NCI-H524 treated with DMSO at 0.1 percent for 48 hours (cell line): ENCODE measurements at regions not wholly inside any gene's neighbourhood (a gene's known extent, or its start where the extent isn't known, plus 50 kb on each side); places are given as distances from the start of the nearest gene placed in this dataset.

Source experiments
- DNase-seq: peaks from one replicate; lab custom pipeline; 2025; lab: John Stamatoyannopoulos, UW

DNA sequence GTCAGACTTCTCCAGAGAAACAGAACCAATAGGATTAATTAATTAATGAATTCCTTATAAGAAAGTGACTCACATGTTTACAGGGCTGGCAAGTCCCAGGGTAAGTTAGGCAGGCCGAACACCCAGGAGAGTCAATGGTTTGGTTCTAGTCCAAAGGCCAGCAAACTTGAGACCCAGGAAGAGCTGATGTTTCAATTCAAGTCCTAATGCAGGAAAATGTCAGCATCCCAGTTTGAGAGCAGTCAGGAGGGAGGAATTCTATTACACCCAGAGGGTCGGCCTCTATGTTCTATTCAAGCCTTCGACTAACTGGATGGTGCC lies 466.0 kb downstream of the INSC start:
- no peak for DNase-seq

- DNase-seq = no peak
These were observed 469.4 kb downstream of the INSC start for GRCh38 chr11:15584158-15584557.

DNA sequence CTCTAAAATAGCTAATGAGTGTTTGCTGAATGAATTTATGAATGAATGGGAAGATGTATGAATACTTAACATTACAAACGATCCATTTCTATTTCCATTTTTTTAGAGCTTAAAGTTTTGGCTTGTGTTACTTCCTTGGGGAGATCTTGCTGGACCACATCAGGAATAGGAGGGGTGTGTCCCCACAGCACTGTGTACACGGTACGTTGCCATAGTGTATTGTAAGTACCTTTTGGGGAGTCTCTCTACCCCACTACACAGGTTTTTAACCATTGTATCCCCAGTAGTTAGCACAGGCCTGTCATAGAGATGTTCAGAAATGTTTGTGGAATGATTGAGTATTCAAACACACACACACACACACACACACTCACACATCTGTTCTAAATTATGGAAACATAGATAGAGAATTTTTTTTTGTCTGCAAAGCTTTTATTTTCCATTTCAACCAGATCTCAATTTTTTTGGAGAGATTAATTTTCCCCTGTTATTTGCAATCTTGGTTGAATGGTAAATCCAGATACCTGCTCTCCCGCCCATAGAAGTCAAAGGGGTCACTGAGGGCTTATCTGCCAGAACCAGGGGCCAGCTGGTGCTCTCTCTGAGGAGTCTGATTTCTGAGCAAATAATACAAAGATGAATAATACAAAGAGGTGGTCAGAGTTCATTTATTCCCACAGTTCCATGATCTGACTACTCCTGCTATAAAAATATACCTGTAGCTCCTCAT lies 471.0 kb downstream of the INSC start:
- no peak for DNase-seq

DNA sequence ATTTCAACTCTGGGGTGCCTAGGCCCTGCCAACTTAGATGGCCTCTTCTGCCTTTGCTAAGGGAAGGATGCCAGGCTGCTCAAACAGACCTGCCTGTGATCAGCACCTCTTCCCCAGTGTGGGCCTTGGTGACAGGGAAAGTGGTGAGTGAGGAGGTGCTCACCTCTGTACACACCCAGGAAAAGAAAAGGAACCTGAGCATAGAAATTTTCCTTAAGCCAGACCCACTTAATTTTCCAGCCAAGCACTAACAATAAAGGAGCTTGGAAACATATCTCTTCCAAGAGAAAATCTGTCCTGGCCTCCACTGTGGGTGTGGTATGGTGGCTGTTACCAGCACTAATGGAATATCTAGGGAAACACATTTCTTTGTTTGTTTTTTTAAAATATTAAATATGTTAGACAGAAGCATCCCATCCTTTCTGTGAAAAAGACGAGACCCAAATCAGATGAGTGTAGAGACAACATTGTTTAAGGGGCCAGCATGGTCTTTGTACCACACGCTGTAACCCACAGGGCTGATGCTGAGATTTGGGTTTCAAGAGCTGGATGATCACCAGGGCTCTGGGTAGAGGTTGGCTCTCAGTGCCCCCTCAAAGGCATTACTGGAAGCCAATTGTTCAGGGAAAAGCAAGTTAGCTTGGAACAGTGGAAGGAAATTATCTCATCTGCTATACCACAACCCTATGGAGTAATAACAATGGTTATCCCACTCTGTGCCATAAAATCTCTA lies 472.2 kb downstream of the INSC start:
- no peak for DNase-seq

DNA sequence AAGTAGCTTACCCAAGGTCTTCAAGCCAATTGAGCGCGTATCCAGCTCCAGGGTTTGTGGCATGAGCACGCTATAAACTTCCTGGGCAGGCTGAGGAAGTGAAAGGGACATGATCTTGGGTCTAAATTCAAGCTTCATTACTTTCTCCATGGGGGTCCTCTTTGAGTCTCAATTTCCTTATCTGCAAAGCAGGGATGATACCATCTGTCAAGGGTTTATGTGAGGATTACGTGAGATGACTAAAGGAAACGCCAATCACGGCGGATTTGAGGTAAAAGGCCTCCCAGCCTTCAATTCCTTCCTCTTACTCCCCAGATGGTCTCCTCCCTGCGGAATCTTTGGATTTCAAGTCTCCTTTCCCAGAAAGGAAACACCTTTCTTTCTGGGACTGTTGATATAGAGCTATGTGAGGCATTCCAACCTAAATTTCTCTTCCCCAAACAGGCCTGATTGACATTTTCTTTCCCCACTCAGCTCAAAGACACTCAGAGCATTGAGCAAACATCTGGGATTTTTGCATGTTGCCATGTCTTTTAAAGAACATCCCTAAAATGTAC lies 474.4 kb downstream of the INSC start:
- peak; percentile 84 for DNase-seq

- DNase-seq = no peak
These were observed 475.4 kb downstream of the INSC start for GRCh38 chr11:15590132-15590531.

GRCh38 chr11:15591112-15591537 lies 476.4 kb downstream of the INSC start:
- no peak for DNase-seq

- DNase-seq = no peak
These were observed 479.9 kb downstream of the INSC start for GRCh38 chr11:15594607-15595006.

DNA sequence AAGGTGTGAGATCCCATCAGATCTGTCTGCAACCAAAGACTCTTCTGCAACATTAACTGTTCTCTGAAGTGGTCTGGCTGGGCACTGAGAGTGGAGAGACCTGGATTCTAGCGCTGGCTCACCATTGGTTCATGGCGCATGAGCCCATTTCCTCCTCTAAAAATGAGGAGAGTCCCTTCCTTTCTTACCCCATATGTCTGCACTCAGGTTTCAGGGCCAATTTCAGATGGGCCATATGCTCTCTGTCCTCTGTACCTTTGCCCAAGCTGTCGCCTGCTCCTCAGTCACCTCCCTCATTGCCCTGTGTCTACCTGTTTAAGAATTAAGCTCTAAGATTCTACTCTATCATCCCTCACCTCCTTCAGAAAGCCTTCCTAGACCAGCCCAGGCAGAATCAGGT lies 484.7 kb downstream of the INSC start:
- peak; percentile 69 for DNase-seq

GRCh38 chr11:15602047-15602446 lies 487.3 kb downstream of the INSC start:
- DNase-seq = no peak

GRCh38 chr11:15602785-15603567 lies 488.3 kb downstream of the INSC start:
- no peak for DNase-seq

- DNase-seq = no peak
These were observed 490.4 kb downstream of the INSC start for GRCh38 chr11:15605094-15605493.

DNA sequence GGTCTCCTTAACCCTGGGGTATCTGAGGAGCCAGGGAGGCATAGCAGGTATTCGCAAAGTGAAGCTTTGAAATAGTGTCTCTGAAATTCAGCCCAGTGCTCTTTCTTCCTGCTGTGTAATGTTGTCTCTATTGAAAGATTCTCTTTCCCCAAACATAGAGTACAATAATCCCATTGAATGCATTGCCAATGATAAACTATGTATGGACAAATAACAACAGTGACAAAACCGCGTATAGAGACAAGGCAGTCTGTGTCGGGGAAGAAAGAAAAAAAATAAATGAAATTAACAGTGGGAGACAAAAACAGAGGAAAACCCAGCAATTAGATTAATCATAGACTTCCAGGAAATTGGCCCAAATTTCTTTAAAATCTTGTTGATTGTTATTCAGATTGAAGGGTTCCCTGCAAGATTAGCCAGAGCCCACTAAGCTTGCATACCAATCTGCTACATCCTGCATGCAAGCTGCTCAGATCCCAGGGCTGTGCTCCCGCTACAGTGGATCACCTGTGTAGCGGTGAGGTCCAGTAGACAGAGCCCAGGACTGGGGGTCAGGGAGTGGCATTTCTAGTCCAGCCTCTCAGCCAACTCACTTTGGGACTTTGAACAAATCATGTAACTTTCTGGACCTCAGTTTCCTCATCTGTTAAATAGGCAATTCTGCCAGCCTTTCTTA lies 492.8 kb downstream of the INSC start:
- no peak for DNase-seq

DNA sequence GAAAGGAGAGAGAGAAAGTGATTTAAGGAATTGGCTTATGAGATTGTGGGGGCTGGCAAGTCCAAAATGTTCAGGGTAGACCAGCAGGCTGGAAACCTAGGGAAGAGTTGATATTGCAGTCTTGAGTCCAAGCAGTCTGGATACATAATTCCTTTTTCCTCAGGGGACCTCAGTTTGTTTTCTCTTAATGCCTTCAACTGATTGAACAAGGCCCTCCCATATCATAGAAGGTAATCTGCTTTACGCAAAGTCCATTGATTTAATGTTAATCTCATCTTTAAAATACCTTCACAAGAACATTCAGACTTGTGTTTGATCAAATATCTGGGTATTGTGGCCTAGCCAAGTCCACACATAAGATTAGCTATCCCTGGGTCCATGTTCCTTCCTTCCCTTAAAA lies 494.7 kb downstream of the INSC start:
- no peak for DNase-seq

GRCh38 chr11:15610881-15611280 lies 496.2 kb downstream of the INSC start:
- no peak for DNase-seq

GRCh38 chr11:15613251-15613650 lies 498.5 kb downstream of the INSC start:
- DNase-seq = no peak

GRCh38 chr11:15613789-15614188 lies 499.1 kb downstream of the INSC start:
- DNase-seq = no peak

DNA sequence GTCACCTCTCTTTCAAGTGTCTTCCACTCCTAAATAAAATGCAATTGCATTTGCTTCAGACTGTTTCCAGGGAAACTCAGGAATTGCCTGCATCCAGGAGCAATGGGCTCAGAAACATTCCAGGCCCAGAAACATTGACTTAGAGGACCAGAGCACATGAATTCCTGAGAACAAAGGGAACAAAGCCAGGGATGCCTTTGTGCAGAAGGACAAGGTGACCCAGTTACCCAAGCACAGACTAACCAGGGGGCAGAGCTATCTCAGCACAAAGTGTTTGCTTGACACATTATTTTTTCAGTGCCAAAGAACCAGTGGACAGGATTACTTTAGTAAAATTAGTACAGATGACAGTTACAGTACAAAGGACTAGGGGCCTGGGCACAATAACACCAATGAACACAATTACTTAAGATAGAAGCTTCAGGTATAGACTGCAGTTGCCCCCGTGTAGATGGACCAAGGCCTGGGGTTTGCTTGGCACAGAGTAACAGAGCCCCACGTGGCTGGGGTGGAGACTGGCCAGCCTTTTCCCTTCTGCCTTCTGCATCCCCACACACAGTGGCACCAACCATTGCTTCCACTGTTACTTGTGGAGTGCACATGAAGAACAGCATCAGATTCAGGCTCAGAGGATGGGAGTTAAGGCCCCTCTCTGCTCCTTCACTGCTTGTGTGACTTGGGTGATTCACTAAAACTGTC lies 500.8 kb downstream of the INSC start:
- no peak for DNase-seq

DNA sequence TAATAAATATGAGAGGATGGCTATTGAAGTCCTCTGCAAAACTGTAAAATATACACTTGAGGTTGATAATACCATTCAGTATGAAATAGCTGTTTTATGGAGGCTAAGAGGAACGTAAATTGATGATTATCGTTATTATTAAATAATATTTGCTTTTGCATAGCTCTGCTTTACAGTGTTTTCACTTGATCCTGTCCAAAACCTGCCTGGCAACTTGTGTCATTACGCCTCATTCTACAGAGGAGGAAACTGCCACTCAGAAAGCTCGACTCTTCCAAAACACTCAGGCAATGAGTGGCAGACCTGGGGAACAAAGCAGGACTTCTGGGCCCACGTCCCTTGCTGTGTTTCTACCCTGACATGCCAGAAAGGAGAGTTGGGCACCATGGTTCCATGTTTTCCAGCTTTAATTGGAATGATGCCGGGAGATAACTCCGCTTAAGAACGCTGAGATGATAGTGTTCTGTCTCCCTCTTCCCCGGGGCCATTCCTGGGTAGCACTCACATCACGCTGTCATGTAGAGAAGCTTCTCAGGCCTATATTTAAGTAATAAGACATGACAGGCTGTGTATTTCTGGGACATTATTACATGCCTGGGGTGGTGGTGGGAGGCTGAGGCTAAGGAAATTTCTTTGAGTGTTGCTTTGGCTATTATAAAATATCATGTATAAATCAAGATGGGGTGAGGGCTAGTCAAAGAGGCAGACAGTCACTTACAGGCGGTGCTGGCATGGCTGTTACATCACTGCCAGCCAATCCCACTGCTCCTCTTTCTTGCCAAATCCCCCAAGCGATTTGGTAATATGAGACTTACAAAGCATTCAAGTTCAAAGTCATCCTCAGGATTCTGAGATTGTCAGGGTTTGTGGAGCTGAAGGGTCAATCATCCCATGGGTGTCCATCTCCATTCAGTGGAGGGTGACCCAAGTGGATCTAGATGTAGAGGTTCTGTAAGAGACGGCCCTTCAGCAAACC lies 501.7 kb downstream of the INSC start:
- DNase-seq = no peak

GRCh38 chr11:15617126-15617525 lies 502.4 kb downstream of the INSC start:
- no peak for DNase-seq
